ENCODE measurements at regions not wholly inside any gene's neighbourhood (a gene's known extent, or its start where the extent isn't known, plus 50 kb on each side); places are given as distances from the start of the nearest gene placed in this dataset.
A peak's percentile ranks its signal among the peaks of the same experiment; 100 is the strongest.
"Not testable (repeated sequence)": the region's sequence is repeated elsewhere in the genome, so short reads cannot be mapped to it uniquely, and the experiment has no call there.

GRCh38 chr6:125354649-125355048, 52.9 kb upstream of the HDDC2 start:
- DNase-seq (ENCODE audit: low spot score): no peak

- no peak for DNase-seq (ENCODE audit: low spot score)
These were observed 55.1 kb upstream of the HDDC2 start for GRCh38 chr6:125356884-125357283.

GRCh38 chr6:125357515-125358256, 55.9 kb upstream of the HDDC2 start:
- no peak for DNase-seq (ENCODE audit: low spot score)

- no peak for DNase-seq (ENCODE audit: low spot score)
These were observed 57.1 kb upstream of the HDDC2 start for GRCh38 chr6:125358898-125359297.

- no peak for DNase-seq (ENCODE audit: low spot score)
These were observed 60.1 kb upstream of the HDDC2 start for GRCh38 chr6:125361868-125362267.

- peak; percentile 35 for DNase-seq (ENCODE audit: low spot score)
These were observed 61.5 kb upstream of the HDDC2 start for GRCh38 chr6:125363039-125363823.

GRCh38 chr6:125363824-125364165, 62.0 kb upstream of the HDDC2 start:
- no peak for DNase-seq (ENCODE audit: low spot score)

- DNase-seq (ENCODE audit: low spot score): no peak
These were observed 63.5 kb upstream of the HDDC2 start for GRCh38 chr6:125365230-125365629.

- no peak for DNase-seq (ENCODE audit: low spot score)
These were observed 65.4 kb upstream of the HDDC2 start for GRCh38 chr6:125367036-125367782.

- no peak for DNase-seq (ENCODE audit: low spot score)
These were observed 68.6 kb upstream of the HDDC2 start for GRCh38 chr6:125370343-125370742.

- DNase-seq (ENCODE audit: low spot score): no peak
These were observed 73.2 kb upstream of the HDDC2 start for GRCh38 chr6:125375013-125375412.

- DNase-seq (ENCODE audit: low spot score): no peak
These were observed 74.1 kb upstream of the HDDC2 start for GRCh38 chr6:125375821-125376220.

- no peak for DNase-seq (ENCODE audit: low spot score)
These were observed 75.9 kb upstream of the HDDC2 start for GRCh38 chr6:125377621-125378020.

- no peak for DNase-seq (ENCODE audit: low spot score)
These were observed 77.4 kb upstream of the HDDC2 start for GRCh38 chr6:125379174-125379573.

GRCh38 chr6:125380474-125380873, 78.7 kb upstream of the HDDC2 start:
- no peak for DNase-seq (ENCODE audit: low spot score)

- DNase-seq (ENCODE audit: low spot score): not testable (repeated sequence)
These were observed 84.6 kb upstream of the HDDC2 start for GRCh38 chr6:125386337-125386736.

- no peak for DNase-seq (ENCODE audit: low spot score)
These were observed 90.9 kb upstream of the HDDC2 start for GRCh38 chr6:125392682-125393081.

GRCh38 chr6:125393449-125393858, 91.7 kb upstream of the HDDC2 start:
- no peak for DNase-seq (ENCODE audit: low spot score)

- DNase-seq (ENCODE audit: low spot score): no peak
These were observed 105.0 kb upstream of the HDDC2 start for GRCh38 chr6:125406741-125407140.

GRCh38 chr6:125414507-125414906, 112.7 kb upstream of the HDDC2 start:
- no peak for DNase-seq (ENCODE audit: low spot score)

GRCh38 chr6:125415913-125416312, 114.1 kb upstream of the HDDC2 start:
- no peak for DNase-seq (ENCODE audit: low spot score)

GRCh38 chr6:125421836-125422235, 120.1 kb upstream of the HDDC2 start:
- no peak for DNase-seq (ENCODE audit: low spot score)

- no peak for DNase-seq (ENCODE audit: low spot score)
These were observed 121.3 kb upstream of the HDDC2 start for GRCh38 chr6:125423047-125423446.
